IPS DF 19.7 (cell line): ENCODE measurements at regions not wholly inside any gene's neighbourhood (a gene's known extent, or its start where the extent isn't known, plus 50 kb on each side); places are given as distances from the start of the nearest gene placed in this dataset.

ENCODE experiments used
- DNase-seq: peaks from one replicate; pipeline ENCODE4 v3.0.0-alpha.2; 2013; ENCODE audit warnings: low read depth, low spot score

DNA sequence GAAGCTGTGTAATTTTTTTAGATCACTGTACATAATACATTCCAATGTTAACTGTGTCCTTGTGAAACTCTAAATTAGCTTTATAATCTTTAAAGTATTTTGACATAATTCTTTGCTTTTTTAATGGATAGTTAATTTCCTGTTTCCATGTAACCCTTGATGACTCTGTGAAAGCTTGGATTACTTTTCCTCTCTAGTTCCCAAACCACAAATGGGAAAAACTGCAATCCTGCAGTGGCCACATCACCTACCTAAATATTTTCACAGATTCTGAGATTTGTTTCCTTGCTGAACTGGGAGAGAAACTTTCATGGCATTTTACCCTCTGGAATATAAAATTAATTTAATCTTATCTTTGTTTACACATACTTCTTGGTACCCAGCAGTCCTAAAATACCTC is 161.6 kb upstream of the CCDC68 start:
- DNase-seq = no peak

DNA sequence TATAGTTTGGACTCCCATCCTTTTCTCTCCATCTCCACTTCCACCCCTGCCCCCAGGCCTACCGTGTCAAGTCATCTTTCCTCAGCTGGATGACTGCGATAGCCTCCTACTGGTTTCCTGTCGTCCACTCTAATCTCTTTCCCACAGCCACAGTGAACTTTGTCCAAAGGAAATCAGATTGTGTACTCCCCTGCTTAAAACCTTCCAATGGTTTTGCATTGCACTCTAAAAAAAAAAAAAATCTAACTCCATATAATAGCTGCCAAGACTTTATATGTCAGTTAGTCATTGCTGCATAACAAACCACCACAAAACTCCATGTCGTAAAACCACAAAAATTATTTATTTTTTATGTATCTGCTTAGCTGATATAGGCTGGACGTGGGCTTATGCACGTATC is 160.2 kb upstream of the CCDC68 start:
- DNase-seq = no peak

DNA sequence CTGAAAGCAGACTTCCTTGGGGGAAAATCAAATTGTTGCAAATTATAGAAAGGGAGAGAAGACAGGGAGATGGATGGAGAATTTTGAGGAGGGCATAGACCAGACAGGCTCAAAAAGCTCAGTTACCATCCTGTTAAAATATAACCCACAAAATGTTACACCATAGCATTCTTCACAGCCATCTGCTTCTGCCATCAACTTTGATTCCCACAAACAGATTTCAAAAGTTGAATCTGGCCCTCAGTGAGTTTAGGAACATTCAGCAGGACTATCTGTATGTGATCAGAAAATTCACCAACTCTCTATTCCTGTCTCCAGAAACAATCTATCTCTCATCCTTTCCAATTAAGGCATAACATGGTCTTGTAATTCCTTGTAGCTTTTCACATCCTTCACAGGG is 159.8 kb upstream of the CCDC68 start:
- no peak for DNase-seq

DNA sequence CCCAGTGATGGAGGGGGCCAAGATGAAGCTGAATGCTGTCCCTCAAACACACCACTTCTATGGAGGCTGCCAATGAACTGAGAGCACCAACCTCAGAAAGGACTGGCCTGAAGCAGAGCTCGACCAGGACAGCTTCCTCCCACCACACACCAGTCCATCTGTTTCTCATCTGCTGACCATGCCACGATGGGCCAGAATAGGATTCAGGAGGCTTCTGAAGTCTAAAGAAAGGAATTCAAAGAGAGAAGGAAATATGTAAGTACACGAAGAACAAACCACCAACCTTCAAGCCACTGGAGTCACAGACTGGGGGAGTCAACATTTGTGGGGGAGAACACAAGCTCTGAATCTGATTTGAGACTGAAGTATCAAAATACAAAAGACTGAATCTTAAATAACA is 157.6 kb upstream of the CCDC68 start:
- no peak for DNase-seq

DNA sequence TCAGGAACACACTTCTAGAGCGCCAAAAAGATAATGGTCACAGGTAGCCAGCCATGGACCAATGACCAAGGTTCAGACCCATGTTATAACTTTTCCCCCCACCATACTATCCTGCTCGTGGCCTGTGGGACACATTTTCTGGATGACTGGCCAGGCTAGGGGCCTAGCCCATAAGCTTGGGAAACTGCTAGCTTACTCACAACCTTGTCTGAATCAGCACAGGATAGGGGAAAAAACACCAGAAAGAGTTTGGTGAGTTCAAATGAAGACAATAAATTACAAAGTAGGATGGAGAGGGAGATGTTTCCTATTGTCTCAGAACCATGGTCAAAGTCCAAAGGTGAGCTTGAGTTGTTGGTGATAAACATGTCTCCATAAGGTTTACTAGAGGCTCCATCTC is 156.3 kb upstream of the CCDC68 start:
- DNase-seq = no peak

DNA sequence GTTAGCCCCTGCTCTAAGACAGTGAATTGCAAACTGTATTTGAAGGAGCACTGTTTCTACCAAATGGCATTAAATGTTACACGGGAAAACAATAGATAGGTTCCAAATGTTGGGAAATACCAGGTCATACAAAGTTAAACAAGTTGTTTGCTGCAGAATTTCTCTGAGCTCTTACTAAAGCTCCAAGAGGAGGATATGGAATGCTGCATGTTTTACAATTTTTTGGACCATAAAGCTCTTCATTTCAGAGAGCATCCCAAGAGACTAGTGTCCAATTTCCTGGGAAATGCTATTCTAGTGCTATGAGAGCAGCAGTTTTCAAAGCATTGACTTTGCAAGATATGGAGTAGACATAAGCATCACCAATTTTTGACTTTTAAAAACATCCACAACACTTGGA is 155.6 kb upstream of the CCDC68 start:
- no peak for DNase-seq

DNA sequence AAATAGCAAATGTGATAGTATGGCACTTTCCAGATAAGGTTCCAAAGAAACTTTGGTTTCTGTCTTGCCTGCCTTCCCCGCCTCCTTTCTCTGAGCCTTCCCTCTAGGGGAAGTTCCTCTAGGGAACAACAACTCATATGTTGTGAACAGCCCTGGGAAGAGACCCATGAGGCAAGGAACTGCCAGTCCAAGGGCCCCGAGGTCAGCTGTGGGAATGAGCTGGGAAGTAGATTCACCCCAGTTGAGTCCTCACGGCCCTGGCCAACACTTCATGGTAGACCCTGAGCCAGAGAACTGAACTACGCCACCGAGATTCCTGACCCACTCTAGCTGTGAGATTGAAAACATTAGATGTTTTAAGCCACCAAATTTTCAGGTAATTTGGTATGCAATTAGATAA is 154.5 kb upstream of the CCDC68 start:
- no peak for DNase-seq

DNA sequence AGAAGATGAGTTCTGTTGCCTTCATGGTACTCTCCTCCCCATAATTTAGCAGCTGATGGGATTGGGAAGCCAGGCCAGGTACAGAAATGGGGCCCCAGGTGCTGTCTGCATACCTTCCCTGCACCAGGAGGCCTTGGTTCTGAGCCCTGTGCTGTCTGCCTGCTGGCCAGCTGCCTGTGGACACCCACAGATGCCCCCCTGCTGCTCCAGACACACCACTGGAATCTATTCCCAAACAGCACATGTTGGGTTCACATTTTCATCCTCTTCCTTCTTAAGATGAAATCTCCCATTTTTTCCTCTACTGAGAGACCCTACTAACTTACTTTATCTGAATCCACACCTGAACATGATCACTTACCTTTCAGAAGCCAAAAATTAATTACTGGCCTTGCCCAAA is 152.0 kb upstream of the CCDC68 start:
- DNase-seq = no peak

DNA sequence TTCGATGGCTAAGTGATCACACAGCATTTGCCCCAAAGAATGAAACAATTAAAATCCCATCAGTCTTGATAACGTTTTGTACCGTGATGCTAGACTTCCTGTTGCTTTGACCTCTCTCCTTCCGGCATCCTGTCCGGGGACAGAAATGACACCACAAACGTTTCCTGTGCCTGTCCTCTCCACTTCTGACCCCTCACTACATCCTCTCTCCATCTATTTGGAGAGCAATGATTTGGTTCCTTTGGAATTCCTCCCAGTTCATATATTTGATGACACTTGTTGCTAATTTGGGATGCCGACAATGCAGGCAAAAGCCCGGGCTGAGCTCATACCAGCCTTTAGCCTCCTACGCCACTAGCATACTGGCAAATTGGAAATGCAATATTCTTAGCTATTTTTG is 151.2 kb upstream of the CCDC68 start:
- DNase-seq = no peak

DNA sequence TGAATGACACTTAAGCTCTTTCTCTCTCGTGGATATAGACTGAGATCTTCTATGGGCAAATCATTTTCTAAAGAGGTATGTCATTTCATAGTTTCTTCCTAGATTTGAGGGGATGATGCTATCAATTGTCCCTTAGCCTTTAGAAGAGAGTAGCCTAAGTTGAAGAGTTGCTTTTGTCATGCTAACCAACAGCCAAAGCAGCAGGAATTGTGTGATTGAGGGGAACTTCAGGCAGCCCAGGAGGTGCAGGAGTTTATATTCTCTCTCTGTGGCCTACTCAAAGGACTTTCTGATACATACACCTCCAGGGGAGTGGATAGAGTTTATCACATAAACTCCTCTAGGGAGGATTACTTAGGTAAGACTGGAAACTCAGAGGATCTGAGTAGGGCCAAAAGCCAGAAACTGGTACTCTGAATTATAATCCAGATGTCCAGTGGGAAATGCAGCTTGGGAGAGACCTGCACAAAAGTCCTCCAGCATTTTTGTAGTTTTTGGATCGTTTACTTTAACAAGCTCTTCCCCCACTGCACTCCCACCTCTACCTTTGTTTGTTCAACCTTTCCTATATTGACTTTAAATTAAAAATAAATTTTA is 150.7 kb upstream of the CCDC68 start:
- DNase-seq = peak; percentile 17

DNA sequence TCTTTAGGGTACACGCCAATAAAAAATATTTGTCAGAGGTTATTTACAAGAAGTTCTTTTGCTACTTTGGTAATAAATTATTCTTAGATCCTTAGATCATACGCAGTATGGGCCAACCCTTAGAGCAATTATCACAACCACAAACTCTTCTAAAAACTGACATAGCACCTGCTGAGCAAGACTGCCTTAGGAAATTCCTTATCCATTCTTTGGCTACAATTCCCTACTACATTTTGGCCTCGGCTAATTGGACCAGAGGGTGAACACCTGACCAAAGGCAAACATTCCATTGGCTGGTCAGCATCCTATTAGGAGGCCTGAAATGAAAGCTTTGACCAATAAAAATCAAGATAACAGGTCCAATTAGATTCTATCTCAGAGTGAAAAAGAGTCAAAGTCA is 147.6 kb upstream of the CCDC68 start:
- no peak for DNase-seq

DNA sequence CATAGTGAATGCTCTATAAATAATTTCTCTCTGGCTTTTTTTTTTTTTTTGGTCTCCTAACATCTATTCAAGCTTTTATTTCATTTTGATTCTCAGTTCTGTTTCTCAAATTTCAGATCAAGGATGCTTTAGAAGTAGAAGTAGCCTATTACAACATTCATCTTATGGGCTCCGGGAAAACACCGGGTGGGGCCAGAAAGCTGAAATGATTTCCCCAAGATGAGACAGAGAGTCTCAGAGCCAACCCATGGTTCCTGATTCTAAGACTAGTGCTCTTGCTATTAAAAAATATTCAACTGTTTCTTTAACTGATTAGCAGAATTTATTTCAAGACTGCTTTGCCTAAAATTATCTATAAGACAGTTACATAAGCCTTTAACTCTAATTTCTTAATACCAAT is 147.2 kb upstream of the CCDC68 start:
- no peak for DNase-seq

DNA sequence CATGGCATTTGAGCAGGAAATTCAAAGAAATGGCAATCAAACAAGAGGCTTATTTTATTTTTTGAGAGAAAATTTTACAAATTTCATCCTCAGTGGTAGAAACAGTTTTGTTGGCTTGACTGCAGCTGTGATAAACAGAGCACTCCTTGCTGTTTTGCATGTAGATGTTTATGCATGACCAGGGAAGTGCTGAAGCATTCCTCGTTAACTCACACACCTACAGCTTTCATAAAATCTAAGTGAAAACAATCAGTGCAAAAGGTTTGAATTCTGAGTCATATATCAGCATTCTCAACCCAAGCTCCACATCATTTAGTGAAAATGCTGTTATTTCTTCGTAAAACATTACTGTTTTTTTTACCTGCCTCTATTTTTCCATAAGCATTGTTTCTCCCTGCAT is 146.6 kb upstream of the CCDC68 start:
- no peak for DNase-seq

DNA sequence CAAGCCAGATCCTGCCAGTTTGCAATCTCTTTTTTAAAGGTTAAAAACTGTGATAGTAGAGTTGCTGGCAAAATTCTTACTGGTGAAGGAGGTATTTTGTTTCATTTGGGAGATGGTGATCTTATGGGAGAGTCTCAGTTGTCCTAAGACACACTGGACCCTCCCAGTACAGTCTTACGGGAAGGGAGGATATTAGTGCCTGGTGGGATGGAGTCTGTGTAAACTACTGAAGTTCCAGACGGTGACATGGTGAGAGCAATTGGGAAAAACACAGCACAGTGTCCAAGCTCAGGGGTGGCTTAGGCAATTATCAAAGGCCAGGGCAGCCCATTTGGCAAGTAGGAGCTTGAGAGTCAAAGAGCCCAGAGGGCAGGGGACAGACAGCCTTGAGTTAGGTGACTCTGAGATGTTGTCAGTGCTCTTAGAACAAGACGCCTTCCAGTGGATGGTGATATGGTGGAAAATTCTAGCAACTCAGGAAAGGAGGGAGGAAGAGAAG is 143.7 kb upstream of the CCDC68 start:
- DNase-seq = no peak

DNA sequence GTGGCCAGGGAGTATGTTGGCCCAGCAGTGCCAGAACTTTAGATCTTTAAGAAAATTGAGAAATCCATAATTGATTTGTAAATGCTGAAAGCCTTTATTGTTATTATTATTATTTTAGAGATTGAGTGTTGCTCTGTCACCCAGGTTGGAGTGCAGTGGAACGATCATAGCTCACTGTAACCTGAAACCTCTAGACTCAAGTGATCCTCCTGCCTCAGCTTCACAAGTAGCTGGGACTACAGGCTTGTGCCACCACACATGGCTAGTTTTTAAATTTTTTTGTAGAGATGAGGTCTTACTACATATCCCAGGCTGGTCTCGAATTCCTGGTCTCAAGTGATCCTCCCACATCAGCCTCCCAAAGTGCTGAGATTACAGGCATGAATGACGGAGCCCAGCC is 143.2 kb upstream of the CCDC68 start:
- no peak for DNase-seq

DNA sequence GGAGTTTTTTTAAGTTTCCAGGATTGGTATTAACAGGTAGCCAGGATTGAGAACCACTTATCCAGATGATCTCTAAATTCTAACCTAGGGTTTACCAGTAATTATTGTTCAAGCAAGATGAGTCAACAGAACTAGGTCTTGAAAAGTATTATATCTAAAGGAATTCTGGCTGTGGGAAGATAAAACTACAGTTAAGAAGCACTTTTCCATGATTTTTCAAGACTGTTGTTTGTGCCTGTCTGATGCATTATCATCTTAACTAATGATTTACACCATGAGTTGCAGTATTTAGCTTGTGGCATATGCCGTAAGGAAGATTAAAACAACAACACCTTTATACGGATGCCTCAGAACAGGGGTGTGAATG is 142.2 kb upstream of the CCDC68 start:
- DNase-seq = no peak

DNA sequence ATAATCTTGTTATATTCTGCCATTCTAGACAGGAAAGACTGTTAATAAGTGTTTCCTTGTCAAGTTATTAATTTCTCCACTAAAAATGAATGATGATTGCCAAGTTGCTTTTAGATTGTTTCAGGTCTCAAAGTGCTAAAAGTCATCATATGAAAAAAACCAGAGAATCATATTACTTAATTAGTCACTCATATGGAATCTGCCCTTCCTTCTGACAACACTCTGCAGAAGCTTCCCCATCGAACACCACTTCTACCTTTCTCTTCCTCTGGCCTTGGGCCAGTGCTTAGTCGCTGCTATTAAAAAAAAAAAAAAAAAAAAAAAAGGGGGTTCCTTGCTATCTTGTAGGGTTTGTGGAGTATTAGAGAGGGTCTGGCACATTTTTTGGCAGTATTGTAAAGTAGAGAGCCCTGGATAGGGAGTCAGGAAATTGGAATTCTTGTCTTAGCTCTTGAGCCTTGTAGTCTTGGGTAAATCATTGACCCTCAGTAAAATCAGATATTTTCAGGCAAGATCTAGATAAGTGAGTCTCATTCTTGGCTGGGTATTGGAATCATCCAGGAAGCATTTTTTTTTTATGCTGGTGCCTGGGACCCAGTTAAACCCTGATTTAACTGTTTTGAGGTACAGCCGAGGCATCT is 141.7 kb upstream of the CCDC68 start:
- DNase-seq = no peak

DNA sequence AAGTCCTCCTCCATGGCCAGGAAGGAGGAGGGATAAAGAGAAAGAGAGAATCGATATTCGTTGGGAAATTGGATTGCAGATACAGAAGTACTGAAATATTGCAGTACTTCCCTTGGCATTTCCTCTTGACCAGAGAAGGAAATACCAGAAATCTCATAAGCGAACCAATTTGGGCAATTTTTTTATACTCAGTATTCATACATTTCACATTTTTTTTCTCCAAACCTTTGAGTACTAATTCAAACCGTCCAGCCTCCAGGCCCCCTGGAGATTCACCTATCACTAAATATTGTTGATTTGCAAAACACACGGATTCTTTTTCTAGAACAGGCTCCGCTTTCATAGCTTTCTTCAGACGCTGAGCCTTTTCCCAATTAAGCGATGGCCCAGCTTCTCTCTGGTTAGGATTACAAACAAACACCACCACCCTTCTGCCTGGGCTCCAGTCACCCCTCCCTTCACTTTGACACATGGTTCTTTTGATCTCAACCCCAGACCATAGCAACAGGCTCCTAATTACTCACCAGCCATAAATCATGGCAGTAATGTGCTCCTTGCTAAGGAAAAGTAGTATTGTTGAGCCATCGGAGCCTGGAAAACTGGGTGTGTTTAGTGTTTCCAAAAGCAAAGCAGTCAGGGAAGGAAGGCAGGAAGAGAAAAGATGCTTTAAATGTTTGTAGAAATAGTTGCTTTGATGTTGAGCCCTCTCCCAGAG is 138.4 kb upstream of the CCDC68 start:
- DNase-seq = no peak

DNA sequence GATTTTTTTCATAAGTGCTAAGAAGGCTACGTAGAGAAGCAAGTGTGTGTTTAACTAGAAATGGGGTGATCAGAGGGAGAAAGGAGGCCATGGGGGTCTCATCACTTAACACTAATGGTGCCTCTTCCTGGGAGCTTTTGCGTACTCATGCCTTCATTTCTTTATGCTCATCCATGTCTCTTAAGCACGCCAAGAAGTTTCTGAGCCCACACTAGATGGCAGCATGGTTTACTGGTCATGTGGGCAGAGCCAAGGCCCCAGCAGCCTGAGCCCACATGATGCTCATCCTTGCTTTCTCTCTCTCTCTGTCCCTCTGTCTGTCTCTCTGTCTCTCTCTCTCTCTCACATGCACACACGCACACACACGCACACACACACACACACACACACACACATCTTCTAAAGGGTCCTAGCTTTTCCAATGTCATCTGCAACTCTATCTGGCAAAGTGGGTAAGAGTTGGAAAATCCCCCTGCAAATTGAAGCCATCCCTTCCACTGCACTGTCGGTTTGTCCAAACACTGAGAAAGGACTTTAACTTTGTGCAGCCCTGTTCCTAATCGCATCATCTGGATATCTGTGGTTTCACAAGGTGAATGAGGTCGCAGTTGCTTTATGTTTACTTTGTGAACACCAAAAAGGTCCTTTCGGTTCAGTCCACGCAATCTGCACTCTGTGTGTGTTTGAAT is 137.1 kb upstream of the CCDC68 start:
- DNase-seq = peak; percentile 12

DNA sequence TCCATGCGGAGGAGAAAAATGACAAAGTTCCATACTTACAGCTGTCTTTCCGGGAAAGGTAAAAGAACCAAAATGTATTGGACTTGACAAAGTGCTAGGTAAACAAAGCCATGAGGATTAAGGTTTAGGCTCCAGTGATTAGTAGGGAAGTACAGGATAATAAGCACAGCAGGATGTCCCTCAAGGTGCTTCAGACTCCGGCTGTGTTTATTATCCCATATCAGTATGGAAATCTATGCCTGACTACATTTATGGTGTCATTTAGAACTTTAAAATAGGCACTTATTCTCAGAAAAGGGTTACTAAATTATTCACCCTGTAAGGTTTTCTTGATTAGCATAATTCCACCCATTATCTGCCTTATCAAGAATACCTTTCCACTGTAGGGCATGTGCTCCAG is 136.3 kb upstream of the CCDC68 start:
- no peak for DNase-seq

DNA sequence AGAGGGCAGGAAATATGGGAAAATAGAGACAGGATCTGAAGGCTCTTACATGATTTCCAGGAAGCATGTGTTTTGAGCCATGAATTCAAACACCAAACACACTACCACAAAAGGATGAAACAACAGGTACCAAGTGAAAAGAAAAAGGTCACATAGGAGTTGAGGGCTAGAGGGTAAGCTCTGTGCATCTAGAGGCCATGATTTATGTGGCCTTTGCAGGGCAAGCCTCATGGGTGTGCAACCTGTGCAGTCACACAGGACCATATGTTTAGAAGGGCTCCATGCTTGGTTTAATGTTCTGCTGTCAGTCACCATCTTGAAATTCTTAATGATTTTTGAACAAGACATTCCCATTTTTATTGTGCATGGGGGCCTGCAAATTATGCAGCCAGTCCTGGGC is 134.5 kb upstream of the CCDC68 start:
- no peak for DNase-seq

DNA sequence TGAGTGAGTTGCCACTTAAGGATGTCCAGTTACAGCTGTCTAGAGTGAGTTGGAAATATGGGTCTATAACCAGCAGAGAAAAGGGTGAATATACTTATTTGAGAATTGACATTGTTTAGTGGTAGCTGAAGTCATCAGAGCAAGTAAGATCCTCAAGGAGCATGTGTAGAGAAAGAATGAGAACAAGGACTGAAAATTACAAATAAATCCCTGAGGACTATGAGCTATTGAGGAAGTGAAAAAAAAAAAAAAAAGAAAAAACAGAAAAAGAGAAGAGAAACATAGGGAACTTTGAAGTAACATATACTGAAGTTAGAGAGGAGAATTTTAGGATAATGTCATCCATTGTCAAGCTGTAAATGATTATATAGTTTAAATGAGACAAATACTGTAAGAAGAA is 134.0 kb upstream of the CCDC68 start:
- DNase-seq = no peak

DNA sequence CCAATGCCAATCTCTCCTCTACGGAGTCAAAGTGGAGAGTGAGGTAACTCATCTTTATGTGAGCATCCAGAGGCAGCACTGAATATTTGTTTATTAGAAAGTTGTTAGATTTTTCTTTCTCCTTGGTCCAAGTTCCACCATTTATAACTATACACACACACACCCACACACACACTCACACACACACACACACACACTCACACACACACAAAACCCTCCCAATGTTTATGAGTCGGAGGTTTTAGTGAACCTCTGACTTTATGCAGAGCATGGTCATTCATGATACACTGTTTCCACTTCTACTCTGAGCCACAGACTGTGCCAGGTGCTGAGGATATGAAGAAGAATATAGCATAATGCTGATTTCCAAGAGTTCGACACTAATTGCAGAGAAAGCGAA is 132.9 kb upstream of the CCDC68 start:
- no peak for DNase-seq
